Retinal pigment epithelial cell (primary cell): ENCODE measurements at regions not wholly inside any gene's neighbourhood (a gene's known extent, or its start where the extent isn't known, plus 50 kb on each side); places are given as distances from the start of the nearest gene placed in this dataset.

Source experiments
- DNase-seq: peaks from one replicate; pipeline ENCODE4 v3.0.0-alpha.2; 2010; ENCODE audit warnings: low read depth
- H3K4me3 ChIP-seq: 2 replicates; pipeline ENCODE4 v1.5.1; 2011; ENCODE audit warnings: mild to moderate bottlenecking, low read length, control low read depth, moderate library complexity
- TF ChIP-seq, protein P1 (sequence below): conservative IDR thresholded peaks from 2 replicates; pipeline ENCODE4 v1.5.1; 2011; ENCODE audit warnings: low read depth, low read length, control low read depth, inconsistent platforms

DNA sequence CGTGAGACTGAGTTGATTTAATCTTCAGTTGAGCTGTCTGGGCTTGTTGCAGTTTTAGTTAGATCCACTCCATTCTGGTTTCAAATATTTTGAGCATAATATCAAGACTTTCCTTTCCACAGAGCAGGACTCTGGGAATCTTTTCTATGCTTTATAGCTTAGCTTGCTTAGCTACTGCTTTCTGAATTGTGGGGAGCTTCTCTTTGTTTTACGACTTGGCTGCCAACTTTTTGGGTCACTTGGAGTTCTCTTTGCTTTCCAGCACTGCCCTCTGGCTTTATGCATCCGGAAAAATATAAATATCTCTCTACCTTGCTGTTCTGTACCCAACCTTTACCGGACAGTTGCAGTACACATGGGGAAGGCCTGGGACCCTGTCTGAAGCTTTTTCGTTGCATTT lies 292.1 kb downstream of the STIM2 start:
- TF ChIP-seq, protein P1, sequence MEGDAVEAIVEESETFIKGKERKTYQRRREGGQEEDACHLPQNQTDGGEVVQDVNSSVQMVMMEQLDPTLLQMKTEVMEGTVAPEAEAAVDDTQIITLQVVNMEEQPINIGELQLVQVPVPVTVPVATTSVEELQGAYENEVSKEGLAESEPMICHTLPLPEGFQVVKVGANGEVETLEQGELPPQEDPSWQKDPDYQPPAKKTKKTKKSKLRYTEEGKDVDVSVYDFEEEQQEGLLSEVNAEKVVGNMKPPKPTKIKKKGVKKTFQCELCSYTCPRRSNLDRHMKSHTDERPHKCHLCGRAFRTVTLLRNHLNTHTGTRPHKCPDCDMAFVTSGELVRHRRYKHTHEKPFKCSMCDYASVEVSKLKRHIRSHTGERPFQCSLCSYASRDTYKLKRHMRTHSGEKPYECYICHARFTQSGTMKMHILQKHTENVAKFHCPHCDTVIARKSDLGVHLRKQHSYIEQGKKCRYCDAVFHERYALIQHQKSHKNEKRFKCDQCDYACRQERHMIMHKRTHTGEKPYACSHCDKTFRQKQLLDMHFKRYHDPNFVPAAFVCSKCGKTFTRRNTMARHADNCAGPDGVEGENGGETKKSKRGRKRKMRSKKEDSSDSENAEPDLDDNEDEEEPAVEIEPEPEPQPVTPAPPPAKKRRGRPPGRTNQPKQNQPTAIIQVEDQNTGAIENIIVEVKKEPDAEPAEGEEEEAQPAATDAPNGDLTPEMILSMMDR, result no peak
- DNase-seq, result no peak
- no peak overlapping the region for H3K4me3 ChIP-seq

DNA sequence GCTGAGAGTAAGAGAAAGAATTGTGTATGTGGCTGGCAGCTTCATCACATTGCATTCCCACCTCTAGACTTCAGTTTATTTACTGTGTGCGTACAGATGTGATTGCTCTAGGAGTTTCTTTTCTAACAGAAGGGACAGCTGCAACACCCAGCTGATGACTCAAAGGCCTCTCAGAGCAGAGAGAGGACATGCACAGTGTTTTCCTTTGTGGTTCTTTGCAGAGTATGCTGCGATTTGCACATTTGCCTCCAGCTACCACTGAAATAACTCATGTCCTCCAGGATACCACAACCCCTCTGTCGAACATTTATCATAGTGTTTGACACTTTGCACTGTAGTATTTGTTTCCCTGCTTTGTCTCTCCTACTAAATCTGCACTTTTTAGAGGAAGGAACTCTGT lies 294.1 kb downstream of the STIM2 start:
- DNase-seq, result no peak
- TF ChIP-seq, protein P1, result no peak
- no peak overlapping the region for H3K4me3 ChIP-seq

DNA sequence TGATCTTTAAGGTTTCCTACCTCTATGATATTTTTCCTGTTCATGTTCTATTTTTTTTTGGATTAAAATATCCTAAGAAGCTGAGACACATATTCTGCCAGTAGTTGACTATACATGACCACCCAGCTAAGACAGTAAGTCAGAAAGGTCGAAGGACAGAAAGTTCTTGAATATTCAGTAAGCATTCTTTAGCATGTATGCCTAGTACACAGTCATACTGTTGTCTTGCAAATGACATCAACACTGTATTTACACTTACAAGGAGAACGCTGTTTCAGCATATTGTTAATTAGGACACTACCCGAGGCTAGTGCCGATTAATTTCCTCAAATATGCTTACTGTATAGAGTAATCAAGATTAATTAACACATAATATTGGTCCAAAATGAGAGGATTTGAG lies 300.6 kb downstream of the STIM2 start:
- no peak for DNase-seq
- no peak overlapping the region for H3K4me3 ChIP-seq
- TF ChIP-seq, protein P1, result no peak

DNA sequence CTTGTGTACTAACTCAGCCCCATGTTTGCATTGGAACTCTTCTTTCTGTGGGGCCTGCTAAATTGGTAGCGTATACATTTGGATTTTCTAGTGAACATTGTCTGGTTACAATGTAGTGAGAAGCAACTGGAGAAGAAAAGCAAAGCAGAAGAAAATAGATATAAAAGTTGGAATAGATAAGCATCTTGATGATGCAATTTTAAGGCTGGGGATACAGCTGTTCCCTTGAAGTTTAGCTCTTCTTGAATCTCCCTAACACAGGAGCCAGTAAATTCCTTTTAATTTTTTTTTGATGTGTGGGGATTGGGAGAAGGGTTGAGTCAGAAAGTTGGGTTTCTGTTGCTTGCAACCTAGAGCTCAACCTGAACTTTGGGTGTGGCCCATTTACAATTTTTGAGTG lies 308.1 kb downstream of the STIM2 start:
- TF ChIP-seq, protein P1, result no peak
- no peak overlapping the region for H3K4me3 ChIP-seq
- no peak for DNase-seq

DNA sequence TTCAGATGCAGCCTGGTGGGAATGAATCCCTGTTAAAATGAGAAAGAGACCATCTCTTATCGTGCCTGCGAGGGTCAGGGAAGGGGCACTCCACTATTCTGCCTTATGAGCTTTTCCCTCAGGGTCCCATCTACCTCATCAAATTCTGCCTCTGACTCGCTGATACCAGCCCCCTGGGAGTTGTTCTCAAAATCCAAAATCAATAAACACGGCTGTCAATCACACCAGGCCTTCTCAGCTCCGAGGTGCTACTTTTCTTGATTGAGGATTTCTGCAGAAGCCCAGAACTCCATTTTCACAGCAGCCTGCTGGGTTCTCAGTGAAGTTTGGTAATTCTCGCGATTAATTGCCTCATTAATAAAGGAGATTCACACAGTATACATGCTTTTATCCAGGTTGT lies 312.6 kb downstream of the STIM2 start:
- TF ChIP-seq, protein P1, result no peak
- DNase-seq, result no peak
- no peak overlapping the region for H3K4me3 ChIP-seq

DNA sequence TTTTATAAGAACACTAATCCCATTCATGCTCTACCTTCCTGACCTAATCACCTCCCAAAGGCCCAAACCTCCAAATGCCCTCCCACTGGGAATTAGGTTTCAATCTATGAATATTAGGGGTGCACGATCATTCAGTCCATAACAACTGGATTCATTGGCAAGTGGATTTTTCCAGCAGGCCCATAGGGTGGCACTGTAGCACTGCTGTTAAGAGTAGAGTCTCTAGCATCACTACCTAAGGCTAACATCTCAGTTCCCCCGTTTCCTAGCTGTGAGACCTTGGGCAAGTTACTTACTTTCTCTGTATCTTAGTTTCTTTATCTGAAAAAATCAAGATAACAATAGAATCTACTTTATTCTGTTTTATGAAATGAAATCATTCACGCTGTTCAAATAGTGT lies 315.8 kb downstream of the STIM2 start:
- no peak overlapping the region for H3K4me3 ChIP-seq
- TF ChIP-seq, protein P1, result peak; percentile 70
- peak; percentile 18 for DNase-seq

DNA sequence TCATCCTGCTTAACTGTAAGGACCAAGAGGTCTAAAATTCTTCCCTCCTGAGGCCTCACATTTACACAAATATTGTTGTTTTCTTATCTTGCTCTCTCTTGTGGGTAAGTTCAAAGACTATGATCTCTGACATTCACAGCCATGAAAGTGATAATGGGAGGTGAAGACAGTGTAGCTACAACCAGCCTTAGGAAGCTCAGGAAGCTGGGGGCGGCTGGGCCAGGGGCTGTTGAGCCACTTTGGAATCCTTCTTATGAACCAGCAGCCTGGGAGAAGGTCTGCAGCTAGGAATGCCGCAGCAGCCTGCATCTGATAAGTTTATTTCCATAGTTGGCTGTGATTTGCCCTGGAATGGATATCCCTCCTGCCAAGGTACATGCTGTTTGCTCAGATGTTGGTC lies 316.2 kb downstream of the STIM2 start:
- H3K4me3 ChIP-seq, result no peak overlapping the region
- TF ChIP-seq, protein P1, result no peak
- no peak for DNase-seq
